Astrocyte (in vitro differentiated cells and primary cell): ENCODE measurements at regions not wholly inside any gene's neighbourhood (a gene's known extent, or its start where the extent isn't known, plus 50 kb on each side); places are given as distances from the start of the nearest gene placed in this dataset.

ENCODE experiments used
- DNase-seq: peaks from one replicate; pipeline ENCODE4 v3.0.0-alpha.2; 2010; ENCODE audit warnings: low read depth
- FAIRE-seq: peaks from 2 replicates; lab custom pipeline; 2011; peaks lifted over from hg19 to GRCh38; lab: Jason Lieb, UNC
- H2AFZ ChIP-seq: 2 replicates; pipeline ENCODE4 v1.6.0; 2012; ENCODE audit warnings: low read depth, low read length, inconsistent platforms
- H3K27ac ChIP-seq: 2 replicates; pipeline ENCODE4 v1.5.1; 2011; ENCODE audit warnings: low read depth, low read length, inconsistent platforms
- H3K27me3 ChIP-seq: 2 replicates; pipeline ENCODE4 v1.6.0; 2011; ENCODE audit warnings: low read length, inconsistent platforms; ENCODE audit not compliant: insufficient read depth
- H3K36me3 ChIP-seq: 2 replicates; pipeline ENCODE4 v1.5.1; 2011; ENCODE audit warnings: low read length, inconsistent platforms; ENCODE audit not compliant: insufficient read depth
- H3K4me1 ChIP-seq: 2 replicates; pipeline ENCODE4 v1.5.1; 2011; ENCODE audit warnings: low read length, inconsistent platforms; ENCODE audit not compliant: insufficient read depth
- H3K4me2 ChIP-seq: 2 replicates; pipeline ENCODE4 v1.6.0; 2012; ENCODE audit warnings: low read length, inconsistent platforms
- H3K4me3 ChIP-seq: 2 replicates; pipeline ENCODE4 v1.5.1; 2011; ENCODE audit warnings: low read depth, mild to moderate bottlenecking, low read length, inconsistent platforms; ENCODE audit not compliant: insufficient read depth
- H3K79me2 ChIP-seq: 2 replicates; pipeline ENCODE4 v1.6.0; 2012; ENCODE audit warnings: mild to moderate bottlenecking, low read length, inconsistent platforms; ENCODE audit not compliant: insufficient read depth
- H3K9ac ChIP-seq: 2 replicates; pipeline ENCODE4 v1.6.0; 2012; ENCODE audit warnings: mild to moderate bottlenecking, low read length, inconsistent platforms
- H3K9me3 ChIP-seq: 2 replicates; pipeline ENCODE4 v1.5.1; 2012; ENCODE audit warnings: low read depth, mild to moderate bottlenecking, low read length, inconsistent platforms; ENCODE audit not compliant: insufficient read depth
- H4K20me1 ChIP-seq: 2 replicates; pipeline ENCODE4 v1.6.0; 2012; ENCODE audit warnings: low read length, inconsistent platforms; ENCODE audit not compliant: insufficient read depth
- H3K27ac Mint-ChIP-seq: one replicate; pipeline ENCODE4 v1.8.0; 2021; ENCODE audit warnings: mild to moderate bottlenecking, mixed read lengths; ENCODE audit not compliant: unreplicated experiment
- H3K27me3 Mint-ChIP-seq: one replicate; pipeline ENCODE4 v1.8.0; 2021; ENCODE audit warnings: low read depth, mixed read lengths; ENCODE audit not compliant: unreplicated experiment
- H3K36me3 Mint-ChIP-seq: one replicate; pipeline ENCODE4 v1.8.0; 2021; ENCODE audit warnings: low read depth, mixed read lengths; ENCODE audit not compliant: unreplicated experiment
- H3K4me1 Mint-ChIP-seq: one replicate; pipeline ENCODE4 v1.8.0; 2021; ENCODE audit warnings: low read depth, mixed read lengths; ENCODE audit not compliant: unreplicated experiment
- H3K4me3 Mint-ChIP-seq: one replicate; pipeline ENCODE4 v1.8.0; 2021; ENCODE audit warnings: mild to moderate bottlenecking, moderate library complexity, mixed read lengths; ENCODE audit not compliant: unreplicated experiment
- H3K9me3 Mint-ChIP-seq: one replicate; pipeline ENCODE4 v1.8.0; 2021; ENCODE audit warnings: mild to moderate bottlenecking, mixed read lengths; ENCODE audit not compliant: unreplicated experiment
- CTCF ChIP-seq: IDR thresholded peaks from 2 replicates; pipeline ENCODE4 v1.5.1; 2011; ENCODE audit warnings: low read depth, mild to moderate bottlenecking, inconsistent platforms, low read length, moderate library complexity; ENCODE audit not compliant: insufficient read depth
- EZH2 ChIP-seq: IDR thresholded peaks from 2 replicates; pipeline ENCODE4 v1.6.1; 2012; ENCODE audit warnings: mild to moderate bottlenecking, low read length, inconsistent platforms; ENCODE audit not compliant: insufficient read depth

DNA sequence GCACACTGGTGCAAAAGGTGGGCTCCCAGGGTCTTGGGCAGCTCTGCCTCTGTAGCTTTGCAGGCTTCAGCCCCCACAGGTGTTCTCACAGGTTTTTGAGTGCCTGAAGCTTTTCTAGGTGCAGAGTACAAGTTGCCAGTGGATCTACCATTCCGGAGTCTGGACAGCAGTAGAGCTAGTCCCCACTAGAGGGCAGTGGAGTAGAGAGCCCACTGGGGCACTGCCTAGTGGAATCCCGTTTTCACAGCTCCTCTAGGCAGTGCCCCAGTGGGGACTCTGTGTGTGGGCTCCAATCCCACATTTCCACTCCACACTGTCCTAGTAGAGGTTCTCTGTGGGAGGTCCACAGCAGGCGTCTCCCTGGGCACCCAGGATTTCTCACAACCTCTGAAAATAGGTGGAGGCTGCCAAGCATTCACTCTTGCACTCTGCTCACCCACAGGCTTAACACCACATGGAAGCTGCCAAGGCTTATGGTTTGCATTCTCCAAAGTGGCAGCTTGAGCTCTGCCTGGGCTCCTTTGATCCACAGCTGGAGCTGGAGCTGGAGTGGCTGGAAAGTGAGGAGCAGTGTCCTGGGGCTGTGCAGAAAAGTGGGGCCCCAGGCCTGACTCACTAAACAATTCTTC lies 86.3 kb upstream of the PROKR2 start:
- TF ChIP-seq CTCF (peak; percentile 30), EZH2 (no peak)
- no peaks in the 10 kb centered on the region for H3K4me1 ChIP-seq
- no peaks in the 10 kb centered on the region for H4K20me1 ChIP-seq
- no peaks in the 10 kb centered on the region for H3K27me3 ChIP-seq
- H3K4me2 ChIP-seq = no peak overlapping the region
- H3K9me3 ChIP-seq = no peaks in the 10 kb centered on the region
- no peak overlapping the region for H2AFZ ChIP-seq
- H3K4me1 Mint-ChIP-seq = no peaks in the 10 kb centered on the region
- DNase-seq = no peak
- H3K4me3 ChIP-seq = no peak overlapping the region
- H3K4me3 Mint-ChIP-seq = no peak overlapping the region
- H3K27ac ChIP-seq = no peak overlapping the region
- no peaks in the 10 kb centered on the region for H3K79me2 ChIP-seq
- H3K36me3 ChIP-seq = no peaks in the 10 kb centered on the region
- no peak overlapping the region for H3K27ac Mint-ChIP-seq
- peaks cover 2% of the 10 kb centered on the region for H3K9me3 Mint-ChIP-seq
- H3K27me3 Mint-ChIP-seq = peaks cover 6% of the 10 kb centered on the region
- no peak for FAIRE-seq
- no peak overlapping the region for H3K9ac ChIP-seq
- no peaks in the 10 kb centered on the region for H3K36me3 Mint-ChIP-seq

GRCh38 chr20:5401277-5401875 lies 84.6 kb upstream of the PROKR2 start:
- Mint-ChIP-seq H3K27ac (no peak overlapping the region), H3K36me3 (no peaks in the 10 kb centered on the region), H3K9me3 (peaks cover 2% of the 10 kb centered on the region), H3K4me3 (no peak overlapping the region), H3K4me1 (no peaks in the 10 kb centered on the region), H3K27me3 (peaks cover 7% of the 10 kb centered on the region)
- FAIRE-seq = no peak
- Histone ChIP-seq H3K27me3 (no peaks in the 10 kb centered on the region), H3K36me3 (no peaks in the 10 kb centered on the region), H3K9ac (no peak overlapping the region), H3K4me2 (no peak overlapping the region), H2AFZ (no peak overlapping the region), H3K9me3 (no peaks in the 10 kb centered on the region), H3K4me3 (no peak overlapping the region), H4K20me1 (no peaks in the 10 kb centered on the region), H3K79me2 (no peaks in the 10 kb centered on the region), H3K4me1 (no peaks in the 10 kb centered on the region), H3K27ac (no peak overlapping the region)
- DNase-seq = no peak
- TF ChIP-seq CTCF = no peak
- TF ChIP-seq EZH2 = no peak

GRCh38 chr20:5400164-5400762 lies 83.5 kb upstream of the PROKR2 start:
- Mint-ChIP-seq H3K27ac (no peak overlapping the region), H3K9me3 (peaks cover 2% of the 10 kb centered on the region), H3K36me3 (no peaks in the 10 kb centered on the region), H3K4me1 (no peaks in the 10 kb centered on the region), H3K4me3 (no peak overlapping the region), H3K27me3 (peaks cover 9% of the 10 kb centered on the region)
- Histone ChIP-seq H2AFZ (no peak overlapping the region), H3K27ac (no peak overlapping the region), H3K4me2 (no peak overlapping the region), H3K36me3 (no peaks in the 10 kb centered on the region), H3K9me3 (no peaks in the 10 kb centered on the region), H4K20me1 (no peaks in the 10 kb centered on the region), H3K4me1 (no peaks in the 10 kb centered on the region), H3K4me3 (no peak overlapping the region), H3K79me2 (no peaks in the 10 kb centered on the region), H3K9ac (no peak overlapping the region), H3K27me3 (no peaks in the 10 kb centered on the region)
- FAIRE-seq = no peak
- peak; percentile 2 for DNase-seq
- no peak for TF ChIP-seq CTCF
- no peak for TF ChIP-seq EZH2
